Cardiac muscle cell (in vitro differentiated cells and primary cell): ENCODE measurements at regions not wholly inside any gene's neighbourhood (a gene's known extent, or its start where the extent isn't known, plus 50 kb on each side); places are given as distances from the start of the nearest gene placed in this dataset.
A peak's percentile ranks its signal among the peaks of the same experiment; 100 is the strongest.

Source experiments
- DNase-seq, 2 donors: peaks; one replicate each; pipeline versions ENCODE4 v3.0.0 to v3.0.0-alpha.2; 2010 to 2017; ENCODE audit warnings: low read depth in 1 of 2, low spot score in 1 of 2
- H3K27ac ChIP-seq: fragments of 200-600 bp; sonication (generic); 2 replicates; pipeline ENCODE4 v1.5.1; 2016
- H3K27me3 ChIP-seq: fragments of 200-600 bp; sonication (generic); 2 replicates; pipeline ENCODE4 v1.6.0; 2016; ENCODE audit warnings: control low read depth
- H3K36me3 ChIP-seq: fragments of 200-600 bp; sonication (generic); 2 replicates; pipeline ENCODE4 v1.5.1; 2016; ENCODE audit warnings: control low read depth
- H3K4me1 ChIP-seq: fragments of 200-600 bp; sonication (generic); 2 replicates; pipeline ENCODE4 v1.8.1; 2017; ENCODE audit warnings: low read depth, mild to moderate bottlenecking, mixed run types
- H3K4me3 ChIP-seq: fragments of 200-600 bp; sonication (generic); 2 replicates; pipeline ENCODE4 v1.5.1; 2016; ENCODE audit warnings: mild to moderate bottlenecking
- H3K9me3 ChIP-seq: fragments of 200-600 bp; sonication (generic); 2 replicates; pipeline ENCODE4 v1.5.1; 2017; ENCODE audit warnings: low read depth, mild to moderate bottlenecking, control low read depth
- CTCF ChIP-seq: IDR thresholded peaks from 2 replicates; pipeline ENCODE4 v1.5.1; 2012; ENCODE audit warnings: low read depth, mild to moderate bottlenecking, low read length

- no peaks in the 10 kb centered on the region for H3K27me3 ChIP-seq
These were observed 113.3 kb upstream of the ZNF608 start for GRCh38 chr5:124859556-124860290.

GRCh38 chr5:124860291-124860655 lies 113.8 kb upstream of the ZNF608 start:
- Histone ChIP-seq H3K27me3 (no peaks in the 10 kb centered on the region), H3K9me3 (no peaks in the 10 kb centered on the region), H3K27ac (no peak overlapping the region), H3K4me1 (no peaks in the 10 kb centered on the region), H3K36me3 (no peaks in the 10 kb centered on the region), H3K4me3 (no peak overlapping the region)
- no peak for DNase-seq
- TF ChIP-seq CTCF: no peak

More at GRCh38 chr5:124859556-124860290, 113.3 kb upstream of the ZNF608 start:
- Histone ChIP-seq H3K4me3 (no peak overlapping the region), H3K4me1 (no peaks in the 10 kb centered on the region), H3K27ac (no peak overlapping the region), H3K9me3 (no peaks in the 10 kb centered on the region), H3K36me3 (no peaks in the 10 kb centered on the region)
- no peak for DNase-seq
- TF ChIP-seq CTCF: no peak

GRCh38 chr5:124865066-124865465 lies 118.6 kb upstream of the ZNF608 start:
- Histone ChIP-seq H3K36me3 (no peaks in the 10 kb centered on the region), H3K9me3 (no peaks in the 10 kb centered on the region), H3K4me1 (peaks cover 29% of the 10 kb centered on the region), H3K27ac (no peak overlapping the region), H3K4me3 (no peak overlapping the region), H3K27me3 (no peaks in the 10 kb centered on the region)
- DNase-seq: no peak
- TF ChIP-seq CTCF: no peak

- H3K27ac ChIP-seq: no peak overlapping the region
- no peak for TF ChIP-seq CTCF
- no peaks in the 10 kb centered on the region for H3K9me3 ChIP-seq
These were observed 119.3 kb upstream of the ZNF608 start for GRCh38 chr5:124865603-124866354.

GRCh38 chr5:124866355-124867136 lies 120.1 kb upstream of the ZNF608 start:
- peaks cover 32% of the 10 kb centered on the region for H3K4me1 ChIP-seq
- no peaks in the 10 kb centered on the region for H3K27me3 ChIP-seq
- no peak overlapping the region for H3K27ac ChIP-seq
- DNase-seq: no peak
- H3K36me3 ChIP-seq: no peaks in the 10 kb centered on the region
- no peaks in the 10 kb centered on the region for H3K9me3 ChIP-seq
- TF ChIP-seq CTCF: no peak
- H3K4me3 ChIP-seq: no peak overlapping the region

More at GRCh38 chr5:124865603-124866354, 119.3 kb upstream of the ZNF608 start:
- Histone ChIP-seq H3K36me3 (no peaks in the 10 kb centered on the region), H3K27me3 (no peaks in the 10 kb centered on the region), H3K4me1 (peaks cover 30% of the 10 kb centered on the region), H3K4me3 (no peak overlapping the region)
- peak in 1 of 2 donors; percentile 46 for DNase-seq
